Activated CD8-positive, alpha-beta T cell treated with anti-CD3 and anti-CD28 coated beads for 36 hours (primary cell): ENCODE measurements at regions not wholly inside any gene's neighbourhood (a gene's known extent, or its start where the extent isn't known, plus 50 kb on each side); places are given as distances from the start of the nearest gene placed in this dataset.

Experiments
- ATAC-seq: fragments of 200-7000 bp; cut with Tn5 transposase; one replicate; pipeline ENCODE4 v1.10.0; 2021; ENCODE audit warnings: mild to moderate bottlenecking, moderate library complexity
- CTCF ChIA-PET: fragments of 350-600 bp; sonication (Branson Sonifier 250); formaldehyde crosslinking; loops from one replicate; lab custom pipeline; 2021; ENCODE audit warnings: antibody characterized with exemption; lab: Charles Lee
- POLR2A ChIA-PET: fragments of 350-600 bp; sonication (Branson Sonifier 250); formaldehyde crosslinking; loops from one replicate; lab custom pipeline; 2021; ENCODE audit warnings: antibody characterized with exemption; lab: Charles Lee
- DNase-seq: peaks from one replicate; pipeline ENCODE4 v3.0.0-alpha.2; 2020
- H3K27ac Mint-ChIP-seq: one replicate; pipeline ENCODE4 v1.8.0; 2021; ENCODE audit warnings: mild to moderate bottlenecking, mixed read lengths
- H3K27me3 Mint-ChIP-seq: one replicate; pipeline ENCODE4 v1.8.0; 2021; ENCODE audit warnings: mixed read lengths
- H3K36me3 Mint-ChIP-seq: one replicate; pipeline ENCODE4 v1.8.0; 2021; ENCODE audit warnings: low read depth, mixed read lengths
- H3K4me1 Mint-ChIP-seq: one replicate; pipeline ENCODE4 v1.8.0; 2021; ENCODE audit warnings: low read depth, mixed read lengths
- H3K4me3 Mint-ChIP-seq: one replicate; pipeline ENCODE4 v1.8.0; 2021; ENCODE audit warnings: mild to moderate bottlenecking, moderate library complexity, mixed read lengths
- H3K9me3 Mint-ChIP-seq: one replicate; pipeline ENCODE4 v1.8.0; 2021; ENCODE audit warnings: mixed read lengths
- intact Hi-C: fragments of 100-400 bp; cut with micrococcal nuclease; formaldehyde crosslinking; loops from one replicate; pipeline ENCODE4 v1.10.0; 2022
- TF ChIP-seq, protein P1 (sequence below): fragments of 200-600 bp; IDR thresholded peaks from one replicate; pipeline ENCODE4 v1.8.0; 2022; ENCODE audit warnings: antibody characterized with exemption, mild to moderate bottlenecking

DNA sequence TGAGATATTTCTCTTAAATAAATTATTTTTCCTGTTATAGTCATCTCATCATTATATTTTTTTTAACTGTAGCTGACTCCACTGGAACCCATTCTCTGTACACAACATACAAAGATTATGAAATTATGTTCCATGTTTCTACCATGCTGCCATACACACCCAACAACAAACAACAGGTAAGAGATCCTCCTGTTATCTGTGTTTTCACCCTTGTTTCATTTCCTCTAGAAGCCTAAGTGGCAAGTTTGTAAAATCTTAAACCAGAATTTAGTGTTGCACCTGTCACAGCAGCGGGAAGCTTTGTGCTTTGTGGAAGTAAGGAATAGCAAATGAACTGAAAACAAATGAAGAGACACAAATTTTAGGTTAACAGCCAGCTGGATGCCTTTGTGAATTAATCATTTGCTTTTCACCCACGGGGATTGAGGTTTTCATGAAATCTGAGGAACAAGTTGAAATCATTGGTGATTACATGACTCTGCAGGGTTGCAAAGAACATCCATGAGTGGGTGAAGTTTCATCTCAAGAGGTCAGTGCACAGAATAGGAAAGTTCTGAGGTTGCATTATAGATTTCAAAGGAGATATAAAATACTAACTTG, 273.9 kb upstream of the RGS6 start:
- Mint-ChIP-seq H3K36me3 (peaks cover 24% of the 10 kb centered on the region), H3K9me3 (no peaks in the 10 kb centered on the region), H3K4me1 (peaks cover 12% of the 10 kb centered on the region), H3K27me3 (no peaks in the 10 kb centered on the region), H3K27ac (no peak overlapping the region), H3K4me3 (no peak overlapping the region)
- DNase-seq (no peak), ATAC-seq (no peak)
- CTCF ChIA-PET: interaction anchor here (0.7 kb wide), 1 partner anchor 336 kb away, joined by 3 read pairs; no protein-coding TSS in a partner anchor
- POLR2A ChIA-PET: no interaction called here
- intact Hi-C loops: no loop called here
- TF ChIP-seq, protein P1, sequence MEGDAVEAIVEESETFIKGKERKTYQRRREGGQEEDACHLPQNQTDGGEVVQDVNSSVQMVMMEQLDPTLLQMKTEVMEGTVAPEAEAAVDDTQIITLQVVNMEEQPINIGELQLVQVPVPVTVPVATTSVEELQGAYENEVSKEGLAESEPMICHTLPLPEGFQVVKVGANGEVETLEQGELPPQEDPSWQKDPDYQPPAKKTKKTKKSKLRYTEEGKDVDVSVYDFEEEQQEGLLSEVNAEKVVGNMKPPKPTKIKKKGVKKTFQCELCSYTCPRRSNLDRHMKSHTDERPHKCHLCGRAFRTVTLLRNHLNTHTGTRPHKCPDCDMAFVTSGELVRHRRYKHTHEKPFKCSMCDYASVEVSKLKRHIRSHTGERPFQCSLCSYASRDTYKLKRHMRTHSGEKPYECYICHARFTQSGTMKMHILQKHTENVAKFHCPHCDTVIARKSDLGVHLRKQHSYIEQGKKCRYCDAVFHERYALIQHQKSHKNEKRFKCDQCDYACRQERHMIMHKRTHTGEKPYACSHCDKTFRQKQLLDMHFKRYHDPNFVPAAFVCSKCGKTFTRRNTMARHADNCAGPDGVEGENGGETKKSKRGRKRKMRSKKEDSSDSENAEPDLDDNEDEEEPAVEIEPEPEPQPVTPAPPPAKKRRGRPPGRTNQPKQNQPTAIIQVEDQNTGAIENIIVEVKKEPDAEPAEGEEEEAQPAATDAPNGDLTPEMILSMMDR: no peak

- peak; percentile 55 for ATAC-seq
- peaks cover 21% of the 10 kb centered on the region for H3K36me3 Mint-ChIP-seq
- DNase-seq: no peak
- H3K27ac Mint-ChIP-seq: no peak overlapping the region
- TF ChIP-seq, protein P1: no peak
- intact Hi-C loops: no loop called here
- no peaks in the 10 kb centered on the region for H3K27me3 Mint-ChIP-seq
- no peaks in the 10 kb centered on the region for H3K9me3 Mint-ChIP-seq
- ChIA-PET POLR2A (no interaction called here), CTCF (interaction anchor here (0.7 kb wide), 1 partner anchor 337 kb away, joined by 3 read pairs; no protein-coding TSS in a partner anchor)
- H3K4me1 Mint-ChIP-seq: peaks cover 12% of the 10 kb centered on the region
- H3K4me3 Mint-ChIP-seq: no peak overlapping the region
Measured at GRCh38 chr14:71659159-71659558, 273.1 kb upstream of the RGS6 start.

DNA sequence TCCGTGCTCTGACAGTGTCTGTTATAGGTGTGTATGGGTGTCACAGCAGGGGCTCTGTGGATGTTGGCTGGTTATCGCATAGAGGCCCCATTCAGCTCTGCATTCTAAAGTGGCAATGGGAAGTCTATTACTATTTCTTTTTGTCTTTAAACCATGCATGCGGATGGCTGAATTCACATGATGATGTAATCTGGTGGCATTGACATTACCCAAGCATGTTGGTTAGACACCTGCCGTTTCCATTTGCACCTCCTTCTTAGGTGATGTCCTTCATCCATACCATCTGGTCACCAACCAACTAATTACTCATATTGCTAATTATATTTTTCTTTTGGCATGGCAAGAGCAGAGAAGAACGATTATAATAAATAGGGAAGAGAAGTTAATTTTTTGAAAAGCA, 270.8 kb upstream of the RGS6 start:
- DNase-seq (no peak), ATAC-seq (no peak)
- Mint-ChIP-seq H3K36me3 (peaks cover 21% of the 10 kb centered on the region), H3K27me3 (no peaks in the 10 kb centered on the region), H3K9me3 (no peaks in the 10 kb centered on the region), H3K4me3 (no peak overlapping the region), H3K4me1 (peaks cover 18% of the 10 kb centered on the region), H3K27ac (no peak overlapping the region)
- intact Hi-C loops: no loop called here
- TF ChIP-seq, protein P1: no peak
- CTCF ChIA-PET: interaction anchor here (0.9 kb wide), 1 partner anchor 11 kb away, joined by 3 read pairs; no protein-coding TSS in a partner anchor
- POLR2A ChIA-PET: no interaction called here

DNA sequence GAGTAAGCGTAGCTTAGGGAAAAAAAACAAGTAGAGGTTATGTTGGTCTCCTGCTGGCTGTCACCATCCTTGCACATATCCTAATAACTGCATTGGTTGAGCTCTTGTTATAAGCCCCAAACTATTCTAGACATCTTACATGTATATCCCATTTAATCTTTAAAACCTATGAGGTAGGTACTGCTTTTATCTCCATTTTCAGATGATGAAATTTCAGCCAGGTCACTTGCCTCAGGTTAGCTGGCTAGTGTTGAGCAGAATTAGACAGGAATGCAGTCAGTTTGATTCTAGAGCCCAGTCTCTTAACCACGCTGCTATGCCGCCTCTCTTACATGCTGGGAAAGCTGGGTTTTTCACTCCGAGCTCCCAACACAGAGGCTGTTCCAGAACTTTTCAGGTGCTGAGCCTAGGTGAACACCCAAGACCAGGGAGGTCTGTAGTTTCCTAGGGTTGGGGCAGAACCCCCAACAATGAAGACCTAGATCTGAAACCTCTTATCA, 269.9 kb upstream of the RGS6 start:
- POLR2A ChIA-PET: no interaction called here

DNA sequence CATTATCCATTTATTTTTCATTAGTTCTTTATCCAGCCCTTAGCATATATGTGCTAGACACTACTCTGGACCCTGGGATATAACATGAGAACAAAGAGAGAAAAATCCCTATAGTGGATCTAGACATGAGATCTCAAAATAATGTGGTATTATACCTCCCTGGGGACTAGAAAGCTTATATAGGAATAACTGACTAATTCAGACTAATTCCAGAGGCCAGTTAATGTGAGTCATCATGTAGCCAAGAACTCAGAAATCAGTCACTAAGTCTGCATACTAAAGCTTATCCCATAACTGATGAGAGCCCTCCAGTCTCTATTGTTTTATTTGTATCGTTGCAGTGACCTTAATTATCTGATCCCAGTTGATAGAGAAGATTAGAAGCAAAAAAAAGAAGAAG, 267.1 kb upstream of the RGS6 start:
- H3K27me3 Mint-ChIP-seq: no peaks in the 10 kb centered on the region
- no peak overlapping the region for H3K4me3 Mint-ChIP-seq
- peaks cover 6% of the 10 kb centered on the region for H3K4me1 Mint-ChIP-seq
- CTCF ChIA-PET: no interaction called here
- intact Hi-C loops: no loop called here
- peaks cover 28% of the 10 kb centered on the region for H3K36me3 Mint-ChIP-seq
- TF ChIP-seq, protein P1: no peak
- ATAC-seq (no peak), DNase-seq (no peak)
- POLR2A ChIA-PET: no interaction called here
- no peak overlapping the region for H3K27ac Mint-ChIP-seq
- no peaks in the 10 kb centered on the region for H3K9me3 Mint-ChIP-seq

More for the DNA sequence above, 269.9 kb upstream of the RGS6 start:
- Mint-ChIP-seq H3K4me1 (peaks cover 18% of the 10 kb centered on the region), H3K9me3 (no peaks in the 10 kb centered on the region), H3K27me3 (no peaks in the 10 kb centered on the region), H3K4me3 (no peak overlapping the region), H3K36me3 (peaks cover 25% of the 10 kb centered on the region), H3K27ac (no peak overlapping the region)
- no peak for DNase-seq
- TF ChIP-seq, protein P1: no peak
- CTCF ChIA-PET: interaction anchor here (0.9 kb wide), 1 partner anchor 10 kb away, joined by 3 read pairs; no protein-coding TSS in a partner anchor
- no peak for ATAC-seq
- intact Hi-C loops: no loop called here
